IPS-NIHi11 (cell line): ENCODE measurements at regions not wholly inside any gene's neighbourhood (a gene's known extent, or its start where the extent isn't known, plus 50 kb on each side); places are given as distances from the start of the nearest gene placed in this dataset.
"Not testable (repeated sequence)": the region's sequence is repeated elsewhere in the genome, so short reads cannot be mapped to it uniquely, and the experiment has no call there.

ENCODE experiments used
- DNase-seq: peaks from one replicate; pipeline ENCODE4 v3.0.0; 2012; ENCODE audit warnings: mixed read lengths, low spot score

GRCh38 chr6:115873901-115874300 is 186.8 kb downstream of the FRK start:
- no peak for DNase-seq

GRCh38 chr6:115870464-115870863 is 190.2 kb downstream of the FRK start:
- no peak for DNase-seq

GRCh38 chr6:115865914-115866313 is 194.8 kb downstream of the FRK start:
- no peak for DNase-seq

- no peak for DNase-seq
Measured at GRCh38 chr6:115863211-115863610, 197.5 kb downstream of the FRK start.

GRCh38 chr6:115861658-115862057 is 199.0 kb downstream of the FRK start:
- not testable (repeated sequence) for DNase-seq

GRCh38 chr6:115859577-115859976 is 201.1 kb downstream of the FRK start:
- DNase-seq: not testable (repeated sequence)

GRCh38 chr6:115854866-115855665 is 205.6 kb downstream of the FRK start:
- no peak for DNase-seq

- DNase-seq: no peak
Measured at GRCh38 chr6:115847671-115848070, 213.0 kb downstream of the FRK start.

- no peak for DNase-seq
Measured at GRCh38 chr6:115843945-115844344, 216.7 kb downstream of the FRK start.

GRCh38 chr6:115842338-115842737 is 218.4 kb downstream of the FRK start:
- no peak for DNase-seq

- no peak for DNase-seq
Measured at GRCh38 chr6:115839583-115840181, 221.0 kb downstream of the FRK start.

- peak; percentile 62 for DNase-seq
Measured at GRCh38 chr6:115838763-115839401, 221.8 kb downstream of the FRK start.

- no peak for DNase-seq
Measured at GRCh38 chr6:115838216-115838615, 222.5 kb downstream of the FRK start.

- DNase-seq: not testable (repeated sequence)
Measured at GRCh38 chr6:115836374-115836773, 224.3 kb downstream of the FRK start.

- no peak for DNase-seq
Measured at GRCh38 chr6:115835314-115835713, 225.4 kb downstream of the FRK start.

GRCh38 chr6:115834542-115834941 is 226.1 kb downstream of the FRK start:
- DNase-seq: not testable (repeated sequence)

- no peak for DNase-seq
Measured at GRCh38 chr6:115832786-115833185, 227.9 kb downstream of the FRK start.

GRCh38 chr6:115832186-115832585 is 228.5 kb downstream of the FRK start:
- DNase-seq: no peak

GRCh38 chr6:115830895-115831294 is 229.8 kb downstream of the FRK start:
- no peak for DNase-seq

- no peak for DNase-seq
Measured at GRCh38 chr6:115821798-115822197, 238.9 kb downstream of the FRK start.

- no peak for DNase-seq
Measured at GRCh38 chr6:115819506-115819905, 241.2 kb downstream of the FRK start.

GRCh38 chr6:115817161-115817560 is 243.5 kb downstream of the FRK start:
- DNase-seq: no peak

GRCh38 chr6:115814907-115815306 is 245.8 kb downstream of the FRK start:
- no peak for DNase-seq
